OCI-LY3 (cell line): ENCODE measurements at regions not wholly inside any gene's neighbourhood (a gene's known extent, or its start where the extent isn't known, plus 50 kb on each side); places are given as distances from the start of the nearest gene placed in this dataset.

Experiments
- H2AFZ ChIP-seq: fragments of 200-600, 300-600 bp; shearing (Covaris generic); 2 replicates; pipeline ENCODE4 v1.6.0; 2014; ENCODE audit warnings: antibody characterized with exemption, low read depth, low read length
- H3K27ac ChIP-seq: fragments of 200-600, 300-600 bp; sonication (generic); 2 replicates; pipeline ENCODE4 v1.5.1; 2014; ENCODE audit warnings: mild to moderate bottlenecking, low read length, moderate library complexity, mixed read lengths
- H3K27me3 ChIP-seq: fragments of 200-600, 300-600 bp; sonication (generic); 2 replicates; pipeline ENCODE4 v1.6.1; 2014; ENCODE audit warnings: low read depth, low read length, mixed read lengths
- H3K36me3 ChIP-seq: fragments of 200-600, 300-600 bp; sonication (generic); replicated peaks from 2 replicates; pipeline ENCODE3; 2014; ENCODE audit warnings: low read depth, low read length, mixed read lengths
- H3K4me1 ChIP-seq: fragments of 300-600, 200-600 bp; sonication (generic); 2 replicates; pipeline ENCODE4 v1.6.1; 2014; ENCODE audit warnings: low read length, mixed read lengths
- H3K4me2 ChIP-seq: fragments of 200-600, 300-600 bp; sonication (generic); 2 replicates; pipeline ENCODE4 v1.6.1; 2014; ENCODE audit warnings: low read length, mixed read lengths
- H3K4me3 ChIP-seq: fragments of 300-600, 200-600 bp; sonication (generic); 2 replicates; pipeline ENCODE4 v1.5.1; 2014; ENCODE audit warnings: antibody characterized with exemption, mild to moderate bottlenecking, low read length, moderate library complexity
- H3K79me2 ChIP-seq: fragments of 300-600, 200-600 bp; shearing (Covaris generic); 2 replicates; pipeline ENCODE4 v1.6.1; 2014; ENCODE audit warnings: mild to moderate bottlenecking, low read length, mixed read lengths
- H3K9ac ChIP-seq: fragments of 300-600, 200-600 bp; shearing (Covaris generic); 2 replicates; pipeline ENCODE4 v1.6.0; 2014; ENCODE audit warnings: mild to moderate bottlenecking, low read length, moderate library complexity
- H3K9me3 ChIP-seq: fragments of 200-600, 300-600 bp; shearing (Covaris generic); 2 replicates; pipeline ENCODE4 v1.6.1; 2014; ENCODE audit warnings: low read length, mixed read lengths; ENCODE audit not compliant: insufficient read depth
- H4K20me1 ChIP-seq: fragments of 200-600, 300-600 bp; sonication (generic); 2 replicates; pipeline ENCODE4 v1.6.1; 2016; ENCODE audit warnings: low read length, mixed read lengths; ENCODE audit not compliant: insufficient read depth
- EZH2phosphoT487 ChIP-seq: fragments of 200-600 bp; shearing (Covaris generic); IDR thresholded peaks from 2 replicates; pipeline ENCODE4 v1.6.1; 2018; ENCODE audit warnings: antibody characterized with exemption, mixed run types, low read depth
- TF ChIP-seq, protein P1 (sequence below): fragments of 200-600, 300-600 bp; sonication (generic); IDR thresholded peaks from 2 replicates; pipeline ENCODE4 v1.5.1; 2014; ENCODE audit warnings: antibody characterized with exemption, low read length, low read depth

DNA sequence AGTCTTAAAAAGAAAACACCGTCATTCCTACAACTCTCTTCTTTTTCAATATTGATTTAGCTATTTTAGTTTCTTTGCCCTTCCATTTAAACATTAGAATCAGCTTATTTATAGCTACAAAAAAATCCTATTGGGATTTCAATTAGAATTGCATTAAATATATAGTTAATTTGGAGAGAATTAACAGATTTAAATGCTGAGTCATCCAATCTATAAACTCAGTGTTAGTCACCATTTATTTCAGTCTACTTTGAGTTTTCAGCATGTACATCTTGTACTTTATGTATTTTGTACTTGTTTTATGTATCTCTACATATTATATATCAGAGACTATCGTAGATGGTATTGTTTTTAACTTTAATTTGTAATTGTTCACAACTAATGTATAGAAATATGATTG, 460.0 kb downstream of the KCNH5 start:
- H3K36me3 ChIP-seq: no peaks in the 10 kb centered on the region
- H3K4me3 ChIP-seq: no peak overlapping the region
- TF ChIP-seq, protein P1, sequence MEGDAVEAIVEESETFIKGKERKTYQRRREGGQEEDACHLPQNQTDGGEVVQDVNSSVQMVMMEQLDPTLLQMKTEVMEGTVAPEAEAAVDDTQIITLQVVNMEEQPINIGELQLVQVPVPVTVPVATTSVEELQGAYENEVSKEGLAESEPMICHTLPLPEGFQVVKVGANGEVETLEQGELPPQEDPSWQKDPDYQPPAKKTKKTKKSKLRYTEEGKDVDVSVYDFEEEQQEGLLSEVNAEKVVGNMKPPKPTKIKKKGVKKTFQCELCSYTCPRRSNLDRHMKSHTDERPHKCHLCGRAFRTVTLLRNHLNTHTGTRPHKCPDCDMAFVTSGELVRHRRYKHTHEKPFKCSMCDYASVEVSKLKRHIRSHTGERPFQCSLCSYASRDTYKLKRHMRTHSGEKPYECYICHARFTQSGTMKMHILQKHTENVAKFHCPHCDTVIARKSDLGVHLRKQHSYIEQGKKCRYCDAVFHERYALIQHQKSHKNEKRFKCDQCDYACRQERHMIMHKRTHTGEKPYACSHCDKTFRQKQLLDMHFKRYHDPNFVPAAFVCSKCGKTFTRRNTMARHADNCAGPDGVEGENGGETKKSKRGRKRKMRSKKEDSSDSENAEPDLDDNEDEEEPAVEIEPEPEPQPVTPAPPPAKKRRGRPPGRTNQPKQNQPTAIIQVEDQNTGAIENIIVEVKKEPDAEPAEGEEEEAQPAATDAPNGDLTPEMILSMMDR: no peak
- no peak for TF ChIP-seq EZH2phosphoT487
- no peak overlapping the region for H3K4me2 ChIP-seq
- H4K20me1 ChIP-seq: no peaks in the 10 kb centered on the region
- H3K27me3 ChIP-seq: no peaks in the 10 kb centered on the region
- no peaks in the 10 kb centered on the region for H3K9me3 ChIP-seq
- H2AFZ ChIP-seq: no peak overlapping the region
- no peak overlapping the region for H3K27ac ChIP-seq
- H3K4me1 ChIP-seq: no peaks in the 10 kb centered on the region
- H3K79me2 ChIP-seq: no peaks in the 10 kb centered on the region
- no peak overlapping the region for H3K9ac ChIP-seq

DNA sequence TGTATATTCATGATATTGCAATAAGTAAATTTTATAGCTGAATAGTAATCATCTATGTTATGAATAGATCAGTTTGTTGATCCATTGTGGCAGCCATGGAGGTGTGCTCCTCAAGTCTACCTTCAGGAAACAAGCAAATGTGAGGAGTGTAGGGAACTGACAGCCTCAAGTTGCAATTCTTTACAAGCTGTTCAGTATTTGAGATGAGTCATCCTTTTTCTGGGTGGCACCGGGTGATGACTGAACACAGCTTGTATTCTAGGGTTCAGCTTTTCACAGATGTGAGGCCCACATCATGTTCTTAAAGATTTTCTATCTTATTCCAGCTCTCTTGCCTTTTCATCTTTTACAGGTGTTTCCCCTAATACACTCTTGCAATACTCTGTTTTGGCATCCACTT, 452.4 kb downstream of the KCNH5 start:
- Histone ChIP-seq H3K9me3 (no peaks in the 10 kb centered on the region), H3K27me3 (no peaks in the 10 kb centered on the region), H4K20me1 (no peaks in the 10 kb centered on the region), H3K27ac (no peak overlapping the region), H2AFZ (no peak overlapping the region), H3K4me2 (no peak overlapping the region), H3K4me3 (no peak overlapping the region), H3K36me3 (no peaks in the 10 kb centered on the region), H3K79me2 (no peaks in the 10 kb centered on the region), H3K9ac (no peak overlapping the region), H3K4me1 (no peaks in the 10 kb centered on the region)
- TF ChIP-seq, protein P1: no peak
- no peak for TF ChIP-seq EZH2phosphoT487

GRCh38 chr14:62597143-62597542, 448.1 kb downstream of the KCNH5 start:
- Histone ChIP-seq H3K9ac (no peak overlapping the region), H3K36me3 (no peaks in the 10 kb centered on the region), H3K79me2 (no peaks in the 10 kb centered on the region), H3K4me1 (no peaks in the 10 kb centered on the region), H3K4me2 (no peak overlapping the region), H2AFZ (no peak overlapping the region), H4K20me1 (no peaks in the 10 kb centered on the region), H3K4me3 (no peak overlapping the region), H3K9me3 (no peaks in the 10 kb centered on the region), H3K27ac (no peak overlapping the region), H3K27me3 (no peaks in the 10 kb centered on the region)
- TF ChIP-seq EZH2phosphoT487: no peak
- TF ChIP-seq, protein P1: no peak

GRCh38 chr14:62599616-62600385, 445.5 kb downstream of the KCNH5 start:
- no peak for TF ChIP-seq EZH2phosphoT487
- TF ChIP-seq, protein P1: no peak
- H3K27me3 ChIP-seq: no peaks in the 10 kb centered on the region
- H3K9ac ChIP-seq: no peak overlapping the region
- H3K36me3 ChIP-seq: no peaks in the 10 kb centered on the region
- no peaks in the 10 kb centered on the region for H4K20me1 ChIP-seq
- H3K4me2 ChIP-seq: no peak overlapping the region
- H3K4me1 ChIP-seq: no peaks in the 10 kb centered on the region
- H3K79me2 ChIP-seq: no peaks in the 10 kb centered on the region
- no peak overlapping the region for H3K4me3 ChIP-seq
- no peaks in the 10 kb centered on the region for H3K9me3 ChIP-seq
- H3K27ac ChIP-seq: no peak overlapping the region
- H2AFZ ChIP-seq: no peak overlapping the region
